ENCODE measurements at regions not wholly inside any gene's neighbourhood (a gene's known extent, or its start where the extent isn't known, plus 50 kb on each side); places are given as distances from the start of the nearest gene placed in this dataset.

DNA sequence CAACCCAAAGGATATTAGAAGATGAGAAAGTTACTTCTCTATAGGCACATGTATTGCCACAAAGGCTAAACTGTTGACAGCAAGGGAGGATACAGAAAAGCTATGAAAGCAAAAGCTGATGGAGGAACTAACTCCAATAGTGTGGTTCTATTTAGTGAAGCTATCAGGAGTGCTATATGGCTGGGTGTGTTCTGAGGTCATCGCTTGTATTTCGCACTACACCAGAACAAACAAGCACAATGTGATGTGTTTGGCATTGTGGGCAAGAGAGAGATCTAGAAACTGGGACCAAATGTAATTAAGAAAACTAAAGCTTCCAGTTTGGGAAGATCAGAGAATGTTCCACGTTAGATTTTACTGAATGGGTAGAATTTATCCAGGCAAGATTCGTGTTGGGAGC is 220.4 kb upstream of the UMPS start:
- DNase-seq (ENCODE audit: low read depth, low spot score): no peak
- H3K27ac ChIP-seq: peak overlapping the region; percentile 36

DNA sequence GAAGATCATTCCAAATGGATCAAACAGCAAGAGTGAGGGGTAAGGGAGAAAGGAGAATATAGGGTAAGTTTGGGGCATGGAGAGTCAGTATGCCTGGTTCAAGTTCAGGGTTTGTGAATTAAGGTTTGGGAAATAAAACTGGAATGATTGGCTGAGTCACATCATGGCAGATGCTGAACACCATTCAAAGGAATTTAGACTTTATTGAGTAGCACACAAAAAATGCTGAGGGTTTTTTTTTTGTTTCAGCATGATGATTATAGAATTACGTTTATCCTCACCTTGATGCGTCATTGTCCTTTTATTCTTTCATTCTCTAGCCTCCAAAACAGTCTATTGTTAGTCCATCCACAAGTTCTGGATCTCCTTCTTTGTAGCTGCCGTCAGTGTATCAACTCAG is 220.0 kb upstream of the UMPS start:
- DNase-seq (ENCODE audit: low read depth, low spot score): no peak
- H3K27ac ChIP-seq: peak overlapping the region; percentile 36

DNA sequence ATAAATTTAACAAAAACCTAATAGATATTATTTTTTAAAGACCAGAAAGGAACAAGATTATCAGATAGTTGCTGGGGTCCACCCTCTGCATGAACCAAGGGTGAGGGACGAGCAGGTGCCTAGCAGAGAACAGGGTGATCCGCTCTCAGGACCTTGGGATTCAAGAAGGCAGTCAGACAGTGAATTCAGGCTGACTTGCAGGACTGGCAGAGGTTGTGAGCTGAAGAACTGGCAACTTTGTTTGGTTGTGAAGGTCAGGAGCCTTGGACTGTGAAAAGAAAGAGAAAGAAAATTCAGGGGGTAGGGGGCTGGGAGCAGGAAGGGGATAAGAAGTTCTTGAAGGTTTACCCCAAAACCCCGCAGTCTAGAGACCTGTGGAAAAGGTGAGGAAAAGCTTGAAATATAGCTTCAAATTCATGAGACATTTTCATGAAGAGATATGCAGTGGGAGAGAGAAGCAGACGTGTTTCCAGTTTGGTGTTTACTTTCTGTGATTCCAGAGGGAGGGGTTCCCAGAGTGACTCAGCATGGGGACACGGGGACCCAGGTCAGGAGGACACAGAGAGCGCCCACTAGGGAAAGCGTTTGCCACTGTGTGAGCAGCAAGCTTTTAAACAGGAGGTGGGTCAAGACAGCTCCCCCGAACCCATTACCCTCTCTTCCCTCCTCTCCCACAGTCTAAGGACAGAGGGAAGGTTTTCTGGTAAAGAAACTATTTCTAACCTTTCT is 217.2 kb upstream of the UMPS start:
- no peak for DNase-seq (ENCODE audit: low read depth, low spot score)
- no peak overlapping the region for H3K27ac ChIP-seq

DNA sequence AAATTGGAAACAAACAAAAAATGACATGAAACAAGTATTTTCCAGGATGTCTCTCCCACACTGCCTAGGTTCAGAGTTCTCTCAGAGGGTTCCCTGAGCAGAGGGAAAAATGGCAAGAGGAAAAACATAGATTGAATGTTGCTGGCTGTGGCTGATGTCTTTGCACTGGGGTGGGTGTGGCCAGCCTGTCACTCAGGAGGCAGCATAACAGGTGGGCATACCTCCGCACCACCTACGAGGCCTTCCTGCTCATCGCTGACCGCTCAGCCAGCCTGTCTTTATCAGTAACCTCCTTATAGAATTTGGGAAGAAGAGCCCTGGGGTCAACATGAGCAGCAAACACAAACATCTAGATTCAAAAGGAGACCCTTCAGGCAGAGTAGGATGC is 216.6 kb upstream of the UMPS start:
- no peak overlapping the region for H3K27ac ChIP-seq
- DNase-seq (ENCODE audit: low read depth, low spot score): no peak

DNA sequence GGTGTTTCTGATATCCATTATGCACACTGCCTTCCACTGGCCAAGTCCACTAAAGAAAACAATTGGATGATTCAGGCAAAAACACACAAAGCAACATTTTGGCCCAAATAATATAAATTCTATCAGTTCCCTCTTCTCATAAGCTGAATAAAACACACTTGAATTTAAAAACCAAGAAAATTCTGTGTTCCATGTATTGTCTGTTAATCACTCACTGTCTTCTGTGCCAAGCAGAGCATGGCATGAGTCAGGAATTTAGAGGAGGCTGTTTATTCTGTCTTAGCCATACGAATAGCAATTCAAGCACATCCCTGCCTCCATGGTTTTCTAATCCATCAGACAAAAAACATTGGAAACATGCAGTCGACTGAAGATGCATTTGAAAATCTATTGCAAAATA is 215.6 kb upstream of the UMPS start:
- no peak overlapping the region for H3K27ac ChIP-seq
- DNase-seq (ENCODE audit: low read depth, low spot score): no peak

DNA sequence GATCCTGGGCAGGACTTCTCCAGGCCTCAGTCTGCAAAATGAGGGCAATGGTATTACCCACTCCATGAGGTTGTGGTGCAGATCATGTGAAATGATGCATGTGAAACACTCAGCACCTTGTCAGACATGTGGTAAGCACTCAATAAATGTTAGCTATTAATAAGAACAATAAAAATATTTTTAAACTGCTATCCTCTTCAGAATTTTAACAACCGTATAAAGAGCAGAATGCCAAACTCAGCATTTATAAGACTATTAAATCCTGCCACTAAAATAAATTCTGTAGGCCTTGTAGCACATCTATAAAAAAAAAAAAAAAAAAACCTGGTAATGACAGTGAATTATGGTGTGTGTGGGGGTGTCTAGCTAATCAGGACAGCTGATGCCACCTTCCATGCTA is 213.9 kb upstream of the UMPS start:
- DNase-seq (ENCODE audit: low read depth, low spot score): no peak
- no peak overlapping the region for H3K27ac ChIP-seq

DNA sequence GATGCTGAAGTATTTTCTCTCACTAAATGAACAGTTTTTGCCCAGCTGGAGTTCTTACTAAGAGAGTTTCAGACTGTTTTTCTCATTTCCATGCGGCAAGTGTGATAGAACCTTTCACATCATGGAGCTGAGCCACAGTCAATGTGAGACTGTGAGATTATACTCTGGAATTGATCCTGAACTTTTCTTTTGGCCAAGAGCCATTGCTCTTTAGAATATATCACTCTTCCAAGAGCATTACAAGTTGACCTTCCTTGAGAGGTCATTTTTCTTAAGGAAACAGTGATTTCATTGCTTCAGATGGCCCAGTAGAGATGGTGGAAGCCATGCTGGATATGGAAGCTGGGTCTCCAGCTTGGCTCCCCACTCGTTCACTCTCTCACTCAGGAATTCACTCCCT is 212.9 kb upstream of the UMPS start:
- H3K27ac ChIP-seq: no peak overlapping the region
- no peak for DNase-seq (ENCODE audit: low read depth, low spot score)

DNA sequence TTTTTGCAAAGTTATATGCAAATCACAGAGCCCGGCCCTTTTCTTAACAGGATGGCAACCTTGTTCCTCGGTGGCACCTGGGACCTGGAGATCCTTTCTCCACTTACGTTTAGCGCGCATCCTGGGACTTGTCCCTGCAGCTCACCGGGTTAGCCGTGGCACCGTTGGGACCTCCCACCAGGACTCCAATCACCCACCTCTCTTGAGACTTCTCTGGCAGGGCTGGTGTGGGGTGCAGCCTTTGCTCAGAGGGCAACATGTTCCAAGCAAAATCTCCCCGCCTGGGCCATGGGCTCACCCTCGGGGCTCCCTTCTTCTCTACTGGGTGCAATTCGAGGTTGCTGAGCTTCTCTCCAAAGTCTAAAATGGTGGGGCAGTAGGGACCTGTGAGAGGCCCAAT is 211.9 kb upstream of the UMPS start:
- no peak overlapping the region for H3K27ac ChIP-seq
- no peak for DNase-seq (ENCODE audit: low read depth, low spot score)

DNA sequence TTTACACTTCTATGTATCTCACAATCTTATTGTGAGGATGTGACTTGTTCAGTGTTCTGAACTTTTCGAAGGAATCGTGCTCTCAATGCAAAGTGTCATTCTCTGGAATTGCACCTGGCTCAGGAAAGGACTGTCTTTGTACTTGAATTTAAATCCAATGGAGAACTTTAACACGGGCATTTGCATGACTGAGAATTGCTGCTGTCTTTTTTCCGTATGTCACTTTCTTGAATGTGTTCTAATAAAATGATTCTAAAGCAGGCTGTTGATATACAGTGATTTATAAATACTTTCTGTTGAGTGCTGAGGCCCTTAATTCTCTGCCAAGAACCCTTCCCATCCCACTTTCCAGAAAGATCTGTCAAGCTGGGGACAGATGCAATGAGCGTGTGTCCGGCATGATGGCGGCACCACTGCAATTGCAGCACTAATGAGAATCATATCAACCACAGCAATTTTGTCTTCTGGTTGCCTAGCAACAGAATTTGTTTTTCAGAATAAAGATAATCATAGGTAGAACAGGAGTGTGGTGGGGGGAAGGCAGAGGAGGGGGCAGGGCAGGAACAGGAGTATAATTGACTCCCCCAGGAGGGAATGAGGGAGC is 210.6 kb upstream of the UMPS start:
- no peak for DNase-seq (ENCODE audit: low read depth, low spot score)
- no peak overlapping the region for H3K27ac ChIP-seq

DNA sequence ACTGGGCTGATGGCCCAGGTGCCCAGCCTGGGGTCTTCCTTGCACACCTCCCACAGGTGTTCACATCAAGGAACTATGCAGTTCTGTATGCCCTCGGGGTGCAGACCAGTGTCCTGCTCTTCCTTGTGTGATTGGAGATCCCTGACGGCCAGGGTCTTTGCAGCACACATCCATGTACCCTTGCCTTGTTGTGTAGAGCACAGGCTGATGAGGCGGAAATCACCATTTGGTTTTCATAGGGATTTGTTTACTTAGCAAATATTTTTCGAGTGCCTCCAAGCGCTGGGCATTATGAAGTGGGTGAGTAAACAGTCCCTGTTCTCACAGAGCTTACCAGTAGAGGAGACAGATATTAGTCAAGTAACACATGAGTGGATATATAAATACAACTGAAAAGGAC is 209.3 kb upstream of the UMPS start:
- no peak for DNase-seq (ENCODE audit: low read depth, low spot score)
- no peak overlapping the region for H3K27ac ChIP-seq

DNA sequence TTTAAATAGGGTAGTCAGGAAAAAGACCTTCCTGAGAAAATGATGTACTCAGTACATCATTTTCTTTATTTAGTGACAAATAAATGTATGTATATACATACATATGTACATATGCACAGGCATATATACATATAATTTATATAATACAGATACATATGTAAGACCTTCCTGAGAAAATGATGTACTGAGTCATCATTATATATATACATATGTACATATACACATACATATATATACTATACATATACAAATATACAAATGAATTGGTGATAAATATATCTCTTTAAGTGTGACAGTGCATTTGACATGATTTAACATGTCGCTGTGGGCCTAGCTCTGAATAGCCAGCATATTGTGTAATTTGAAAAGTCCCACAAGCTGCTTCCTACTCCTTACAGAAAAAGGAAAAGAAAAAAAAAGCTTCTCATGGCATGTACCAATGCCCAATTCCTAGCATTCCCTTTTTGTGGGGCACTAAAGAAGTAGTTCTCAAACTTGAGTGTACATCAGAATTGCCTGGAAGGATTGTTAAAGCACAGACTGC is 208.1 kb upstream of the UMPS start:
- H3K27ac ChIP-seq: no peak overlapping the region
- no peak for DNase-seq (ENCODE audit: low read depth, low spot score)

DNA sequence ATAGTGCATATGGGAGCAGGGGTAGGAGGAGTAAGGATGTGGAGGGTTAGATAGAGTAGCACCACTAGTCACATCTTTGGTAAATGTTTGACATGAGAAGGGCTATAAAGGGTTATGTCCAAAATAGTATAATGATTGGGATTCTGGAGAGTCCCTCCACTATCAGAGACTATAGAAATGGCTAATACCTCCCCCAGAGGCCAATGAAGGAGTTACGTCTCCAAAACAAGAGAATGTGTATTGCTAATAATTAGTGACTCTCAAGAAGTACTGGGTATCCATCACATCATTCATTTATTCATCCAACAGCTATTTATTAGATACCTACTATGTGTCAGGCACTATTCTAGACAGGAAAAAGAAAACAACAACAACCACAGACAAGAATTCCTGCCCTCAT is 203.7 kb upstream of the UMPS start:
- no peak for DNase-seq (ENCODE audit: low read depth, low spot score)
- no peak overlapping the region for H3K27ac ChIP-seq

DNA sequence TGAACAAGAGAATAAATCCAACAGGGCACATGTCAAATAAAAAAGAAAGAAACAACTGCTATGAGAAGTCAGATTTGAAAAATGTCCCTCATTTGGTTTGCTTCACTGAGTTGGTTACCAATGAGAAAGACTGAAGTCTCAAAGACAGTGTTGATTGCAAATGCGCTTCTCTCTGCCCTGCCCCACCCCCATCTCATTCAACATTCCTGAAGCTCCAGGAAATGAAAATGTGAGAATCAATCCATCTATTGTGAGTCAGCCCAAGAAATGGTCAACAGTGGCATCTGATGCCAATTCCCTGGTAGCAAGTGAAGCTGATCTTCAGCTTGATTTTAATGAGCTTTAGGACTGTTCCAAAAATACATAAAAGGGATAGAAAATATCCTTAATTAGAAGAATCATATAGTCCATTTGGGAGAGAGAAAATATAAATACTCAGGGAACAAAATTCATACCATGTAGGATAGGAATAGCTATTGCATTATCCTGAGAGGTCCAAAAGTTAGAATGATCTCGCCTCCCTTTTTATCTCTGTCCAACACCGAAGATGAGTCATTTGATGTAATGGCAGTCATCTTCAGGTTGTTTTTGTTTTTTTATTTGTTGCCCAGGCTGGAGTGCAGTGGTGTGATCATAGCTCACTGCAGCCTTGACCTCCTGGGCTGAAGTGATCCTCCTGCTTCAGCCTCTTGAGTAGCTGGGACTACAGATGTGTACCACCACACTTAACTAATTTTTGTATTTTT is 200.3 kb upstream of the UMPS start:
- no peak overlapping the region for H3K27ac ChIP-seq
- DNase-seq (ENCODE audit: low read depth, low spot score): no peak

DNA sequence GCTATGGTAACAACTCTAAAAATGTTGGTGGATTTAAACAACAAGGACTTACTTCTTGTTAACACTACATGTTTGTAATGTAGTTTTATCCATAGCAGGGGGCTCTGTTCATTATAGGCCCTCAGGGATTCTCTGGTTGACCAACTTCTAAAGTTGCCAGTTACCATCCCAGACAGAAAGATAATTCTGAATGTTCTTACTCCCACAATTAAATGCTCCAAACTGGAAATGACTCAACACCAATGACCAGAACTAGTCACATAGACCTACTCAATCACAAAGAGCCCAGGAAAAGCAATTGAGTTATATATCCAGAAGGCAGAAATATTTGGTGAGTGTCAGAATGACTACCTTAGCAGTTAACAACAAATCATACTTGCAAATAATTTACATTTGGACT is 199.3 kb upstream of the UMPS start:
- peak overlapping the region; percentile 9 for H3K27ac ChIP-seq
- DNase-seq (ENCODE audit: low read depth, low spot score): no peak

DNA sequence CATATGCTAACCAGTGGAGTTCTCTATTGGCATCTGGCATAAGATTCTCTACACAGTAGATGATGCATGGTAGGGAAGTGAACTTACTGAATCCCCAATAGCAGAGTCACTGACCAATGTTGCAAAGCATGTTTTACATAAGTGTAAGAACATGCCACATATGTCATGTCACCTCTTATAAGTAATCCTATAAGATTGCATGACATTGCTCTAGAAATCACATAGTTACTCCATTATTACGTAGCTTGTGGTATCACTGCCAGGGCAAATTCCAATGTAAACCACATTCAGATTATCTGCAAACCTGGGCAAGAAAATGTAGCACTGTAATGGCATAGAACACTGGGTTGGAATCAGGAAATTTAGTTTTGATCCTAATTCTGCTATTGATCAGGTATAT is 198.2 kb upstream of the UMPS start:
- no peak for DNase-seq (ENCODE audit: low read depth, low spot score)

DNA sequence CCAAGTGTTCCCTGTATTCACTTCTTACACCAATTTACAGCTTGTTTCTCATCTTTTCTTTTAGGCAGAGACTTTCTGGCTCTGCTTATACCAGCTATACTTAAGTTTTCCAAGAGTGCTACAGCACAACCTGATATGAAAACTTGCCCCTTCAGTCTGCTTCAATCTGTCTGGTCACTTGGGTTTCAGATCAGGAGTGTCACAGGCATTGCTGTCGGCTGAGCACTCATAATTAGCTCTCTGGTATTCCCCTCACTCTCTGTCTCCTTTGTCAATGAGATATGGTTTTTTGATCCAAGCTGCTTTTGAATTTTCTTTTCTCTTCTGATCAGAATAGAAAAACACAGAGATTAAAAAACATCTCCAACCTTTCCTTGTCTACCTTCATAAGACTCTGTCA is 194.9 kb upstream of the UMPS start:
- H3K27ac ChIP-seq: no peak overlapping the region
- DNase-seq (ENCODE audit: low read depth, low spot score): no peak

More for the DNA sequence above, 198.2 kb upstream of the UMPS start:
- peak overlapping the region; percentile 9 for H3K27ac ChIP-seq

DNA sequence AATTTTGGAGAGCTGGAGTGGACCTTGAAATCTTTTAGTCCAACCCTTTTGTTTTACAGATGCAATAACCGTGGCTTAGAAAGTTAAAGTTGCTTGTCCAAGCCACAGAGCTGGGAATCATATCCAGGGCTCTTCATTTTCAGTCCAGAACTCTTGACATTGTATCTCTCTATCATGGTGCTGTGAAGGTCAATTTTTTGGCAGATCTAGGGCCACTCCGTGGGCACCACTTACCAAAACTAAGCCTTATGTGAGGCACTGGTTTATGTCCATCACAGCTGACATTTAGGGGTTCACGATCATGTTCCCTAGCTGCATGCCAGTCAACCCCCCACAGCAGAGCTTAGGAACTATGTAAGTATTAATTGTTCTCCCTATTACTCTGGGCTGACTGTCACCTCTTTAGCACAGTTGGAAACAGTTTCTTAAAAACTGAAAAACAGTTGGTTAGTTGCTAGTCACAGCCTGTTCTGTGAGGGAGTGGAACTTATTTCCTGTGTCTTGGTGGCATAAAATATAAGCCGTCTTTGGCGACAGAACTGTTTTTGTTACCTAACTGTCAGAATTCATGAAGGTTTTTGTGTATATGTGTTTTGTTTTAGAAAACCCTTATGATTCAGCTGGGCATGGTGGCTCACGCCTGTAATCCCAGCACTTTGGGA is 189.6 kb upstream of the UMPS start:
- no peak overlapping the region for H3K27ac ChIP-seq
- DNase-seq (ENCODE audit: low read depth, low spot score): no peak

DNA sequence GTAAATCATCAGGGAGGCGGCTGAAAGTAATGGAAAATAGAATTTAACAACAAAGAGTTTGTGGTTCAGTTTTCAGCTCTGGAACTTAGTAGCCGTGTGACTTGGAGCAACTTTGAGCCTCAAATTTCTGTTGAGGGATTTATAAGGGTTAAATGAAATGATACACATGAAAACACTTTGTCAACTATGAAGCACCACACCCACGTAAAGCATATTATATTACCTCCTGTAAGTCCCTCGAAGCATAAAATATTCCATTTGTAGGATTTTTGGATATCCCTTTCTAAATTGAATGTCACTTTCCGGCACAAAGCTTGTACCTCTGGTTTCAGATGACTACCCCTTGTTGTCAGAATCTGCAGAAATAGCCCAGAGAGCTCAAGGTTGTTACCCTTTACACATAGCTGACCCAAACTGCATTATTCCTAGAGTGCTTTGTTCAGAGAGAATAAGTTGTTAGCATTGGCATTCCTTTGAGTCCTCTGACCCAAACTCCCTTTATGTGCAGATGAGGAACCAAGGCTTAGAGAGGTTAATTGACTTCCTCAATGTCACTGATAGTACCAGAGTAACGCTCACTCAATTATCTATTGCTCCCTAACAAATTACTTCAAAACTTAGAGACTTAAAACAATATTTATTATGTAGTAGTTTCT is 187.9 kb upstream of the UMPS start:
- no peak overlapping the region for H3K27ac ChIP-seq
- DNase-seq (ENCODE audit: low read depth, low spot score): no peak

DNA sequence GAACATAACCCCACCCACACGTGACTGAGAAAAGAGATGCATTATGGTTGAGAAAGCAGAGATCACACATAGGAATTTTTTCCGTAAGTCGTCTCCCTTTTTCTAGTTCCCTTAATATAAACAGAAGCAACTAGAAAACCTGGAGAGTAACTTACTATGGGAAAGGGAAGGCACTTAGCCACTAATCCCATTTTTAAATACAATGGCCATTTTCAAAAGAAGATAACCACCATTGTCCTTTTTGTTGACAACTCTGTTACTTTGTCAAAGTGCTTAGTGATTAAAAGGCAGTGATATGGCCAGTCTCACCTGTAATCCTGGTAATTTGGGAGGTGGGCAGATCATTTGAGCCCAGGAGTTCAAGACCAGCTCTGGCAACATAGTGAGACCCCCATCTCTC is 184.4 kb upstream of the UMPS start:
- DNase-seq (ENCODE audit: low read depth, low spot score): no peak
- no peak overlapping the region for H3K27ac ChIP-seq

DNA sequence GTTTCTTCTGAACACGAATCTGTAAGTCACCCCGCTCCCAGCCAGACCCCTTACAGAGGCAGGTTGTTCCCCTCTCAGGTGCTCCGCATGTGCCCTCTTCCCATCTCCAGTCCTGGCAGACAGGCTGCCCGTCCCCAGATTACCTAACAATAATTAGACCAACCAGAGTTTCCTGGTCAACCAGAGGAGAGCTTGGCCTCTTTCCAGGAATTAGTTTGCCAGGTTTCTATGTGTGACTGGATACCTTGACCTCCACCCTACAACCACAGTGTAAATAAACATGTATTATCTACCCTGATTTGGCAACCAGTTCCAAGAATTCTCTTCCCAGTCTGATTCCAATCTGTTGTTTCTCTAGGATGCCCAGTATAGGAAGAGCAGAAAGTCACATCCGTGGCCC is 178.0 kb upstream of the UMPS start:
- no peak for DNase-seq (ENCODE audit: low read depth, low spot score)
- H3K27ac ChIP-seq: no peak overlapping the region

Data from epithelial cell of prostate (primary cell).